GM12875 (cell line): ENCODE measurements at regions not wholly inside any gene's neighbourhood (a gene's known extent, or its start where the extent isn't known, plus 50 kb on each side); places are given as distances from the start of the nearest gene placed in this dataset.

Source experiments
- H3K4me3 ChIP-seq: one replicate; pipeline ENCODE4 v1.5.1; 2011; ENCODE audit warnings: low read depth, low read length, control low read depth
- TF ChIP-seq, protein P1 (sequence below): IDR thresholded peaks from 2 replicates; pipeline ENCODE4 v1.5.1; 2011; ENCODE audit warnings: low read depth, mild to moderate bottlenecking, control low read depth, inconsistent platforms, low read length, moderate library complexity, borderline replicate concordance; ENCODE audit not compliant: insufficient read depth

GRCh38 chr2:15034860-15035259 is 402.3 kb downstream of the LRATD1 start:
- TF ChIP-seq, protein P1, sequence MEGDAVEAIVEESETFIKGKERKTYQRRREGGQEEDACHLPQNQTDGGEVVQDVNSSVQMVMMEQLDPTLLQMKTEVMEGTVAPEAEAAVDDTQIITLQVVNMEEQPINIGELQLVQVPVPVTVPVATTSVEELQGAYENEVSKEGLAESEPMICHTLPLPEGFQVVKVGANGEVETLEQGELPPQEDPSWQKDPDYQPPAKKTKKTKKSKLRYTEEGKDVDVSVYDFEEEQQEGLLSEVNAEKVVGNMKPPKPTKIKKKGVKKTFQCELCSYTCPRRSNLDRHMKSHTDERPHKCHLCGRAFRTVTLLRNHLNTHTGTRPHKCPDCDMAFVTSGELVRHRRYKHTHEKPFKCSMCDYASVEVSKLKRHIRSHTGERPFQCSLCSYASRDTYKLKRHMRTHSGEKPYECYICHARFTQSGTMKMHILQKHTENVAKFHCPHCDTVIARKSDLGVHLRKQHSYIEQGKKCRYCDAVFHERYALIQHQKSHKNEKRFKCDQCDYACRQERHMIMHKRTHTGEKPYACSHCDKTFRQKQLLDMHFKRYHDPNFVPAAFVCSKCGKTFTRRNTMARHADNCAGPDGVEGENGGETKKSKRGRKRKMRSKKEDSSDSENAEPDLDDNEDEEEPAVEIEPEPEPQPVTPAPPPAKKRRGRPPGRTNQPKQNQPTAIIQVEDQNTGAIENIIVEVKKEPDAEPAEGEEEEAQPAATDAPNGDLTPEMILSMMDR: no peak
- H3K4me3 ChIP-seq: no peak overlapping the region

DNA sequence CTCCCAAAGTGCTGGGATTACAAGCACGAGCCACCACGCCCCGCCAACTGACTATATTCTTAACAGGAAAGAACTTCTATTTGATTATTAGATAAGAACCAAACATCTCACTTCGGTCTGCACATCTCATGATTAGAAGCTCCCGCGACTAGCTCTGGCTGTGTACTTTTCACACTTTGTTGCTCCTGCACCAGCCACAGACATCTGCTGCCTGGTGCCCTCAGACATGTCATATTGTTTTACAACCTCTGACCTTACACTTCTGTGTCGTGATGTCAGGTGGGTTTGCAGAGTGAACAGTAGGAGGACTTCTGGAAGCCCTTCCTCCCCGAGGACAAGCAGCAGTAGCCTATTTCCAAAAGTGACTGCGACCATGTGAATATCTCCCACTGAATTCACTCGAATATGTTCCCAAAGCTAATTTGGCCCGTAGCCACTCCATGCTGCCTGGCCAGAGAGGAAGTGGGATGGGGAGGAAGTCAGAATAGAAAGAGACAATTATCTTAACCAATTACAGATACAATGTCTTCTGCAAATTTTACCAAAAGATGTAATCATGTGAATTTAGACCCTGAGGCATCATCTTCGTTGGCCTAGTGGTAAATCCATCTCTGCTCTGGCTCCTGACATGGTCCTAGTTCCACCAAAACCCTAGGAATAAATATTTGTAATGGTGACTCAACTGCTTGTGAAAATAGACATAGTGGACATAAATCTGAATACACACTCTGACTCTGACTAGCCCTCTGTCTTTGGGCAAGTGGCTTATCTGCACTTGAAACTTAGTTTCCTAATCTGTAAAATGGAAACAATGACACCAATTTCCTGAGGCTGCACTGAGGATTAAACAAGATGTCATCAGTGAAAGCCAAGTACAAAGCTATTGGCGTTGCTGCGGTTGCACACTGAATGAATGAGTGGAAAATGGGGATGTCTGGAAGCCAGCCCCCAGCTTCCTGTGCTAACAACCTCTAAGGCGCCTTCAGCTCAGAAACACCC is 406.1 kb downstream of the LRATD1 start:
- no peak overlapping the region for H3K4me3 ChIP-seq
- TF ChIP-seq, protein P1: no peak

DNA sequence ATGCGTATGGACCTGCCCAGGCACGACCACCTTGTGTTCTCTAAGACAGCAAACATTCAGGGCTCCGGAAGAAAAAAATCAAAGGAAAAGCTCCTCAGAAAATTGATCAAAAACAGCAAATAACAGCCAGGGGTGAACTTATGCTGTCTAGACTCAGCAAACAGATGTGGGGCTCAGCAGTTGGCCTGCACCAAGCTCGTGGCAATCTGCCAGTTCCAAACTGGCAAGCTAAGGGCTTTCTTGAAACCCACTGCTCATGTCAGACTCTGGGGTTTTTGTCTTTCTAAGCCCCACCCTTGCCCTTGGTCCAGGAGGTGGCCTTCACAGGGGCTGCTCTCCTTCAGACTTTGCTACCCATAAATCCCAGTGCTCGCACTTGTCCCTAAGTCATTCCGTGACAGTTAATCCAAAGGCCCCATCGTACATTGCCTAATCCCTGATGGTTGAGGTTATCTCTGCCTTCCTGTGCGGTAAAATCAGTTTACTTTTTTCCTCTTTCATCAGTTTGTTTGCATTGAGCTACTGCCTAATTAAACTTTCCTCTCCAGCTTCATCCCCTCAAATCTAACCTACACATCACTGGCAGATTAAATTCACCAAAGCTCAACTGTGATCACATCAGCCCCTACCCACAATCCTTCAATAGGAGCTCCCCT is 408.0 kb downstream of the LRATD1 start:
- TF ChIP-seq, protein P1: no peak
- H3K4me3 ChIP-seq: no peak overlapping the region

DNA sequence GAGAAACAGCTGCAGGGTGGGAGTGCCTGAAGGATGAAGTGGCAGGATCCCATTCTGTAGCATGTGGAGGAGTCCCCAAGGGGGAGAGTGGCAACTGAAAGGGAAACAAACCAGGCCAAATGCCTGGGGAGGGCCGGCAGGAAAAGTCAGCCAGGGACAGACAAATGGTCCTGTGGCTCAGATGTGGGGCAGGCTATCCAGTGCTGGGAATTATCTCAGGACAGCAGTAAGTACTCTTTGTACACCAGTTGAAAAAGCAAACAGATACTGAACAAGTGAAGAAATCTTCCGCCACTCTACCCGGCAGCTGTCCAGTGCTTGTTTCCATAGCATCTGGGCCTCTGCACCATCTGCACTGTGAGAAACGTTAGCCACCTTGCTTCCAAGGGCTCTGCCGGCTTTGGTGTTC is 408.9 kb downstream of the LRATD1 start:
- TF ChIP-seq, protein P1: no peak
- H3K4me3 ChIP-seq: no peak overlapping the region

GRCh38 chr2:15042801-15043217 is 410.3 kb downstream of the LRATD1 start:
- TF ChIP-seq, protein P1: no peak
- H3K4me3 ChIP-seq: no peak overlapping the region

- TF ChIP-seq, protein P1: no peak
- H3K4me3 ChIP-seq: no peak overlapping the region
Observed at GRCh38 chr2:15043336-15044058, 411.0 kb downstream of the LRATD1 start.
